Heart right ventricle (tissue), 16 donors: ENCODE measurements at regions not wholly inside any gene's neighbourhood (a gene's known extent, or its start where the extent isn't known, plus 50 kb on each side); places are given as distances from the start of the nearest gene placed in this dataset.
A peak's percentile ranks its signal among the peaks of the same experiment; 100 is the strongest.

Experiments used
- ATAC-seq, 8 donors: fragments of 200-7000 bp; cut with Tn5 transposase; one replicate each; pipeline ENCODE4 v1.9.1; 2020; ENCODE audit warnings: mild to moderate bottlenecking in 8 of 8, moderate library complexity in 8 of 8, moderate number of reproducible peaks in 1 of 8
- DNase-seq, 2 donors: peaks; one replicate each; pipeline ENCODE4 v3.0.0-alpha.2; 2020
- H3K27ac ChIP-seq, 10 donors: fragments of 200-600 bp; sonication (generic) in 2 of 10; one replicate each; pipeline versions ENCODE4 v1.5.0 to v1.8.0; 2020 to 2022; ENCODE audit warnings: mild to moderate bottlenecking in 3 of 10
- H3K27me3 ChIP-seq, 7 donors: fragments of 200-600 bp; one replicate each; pipeline ENCODE4 v1.8.0; 2021 to 2022; ENCODE audit warnings: mild to moderate bottlenecking in 2 of 7
- H3K36me3 ChIP-seq, 9 donors: fragments of 200-600 bp; sonication (generic) in 1 of 9; one replicate each; pipeline versions ENCODE4 v1.5.0 to v1.8.0; 2020 to 2022; ENCODE audit warnings: mild to moderate bottlenecking in 2 of 9
- H3K4me1 ChIP-seq, 9 donors: fragments of 200-600 bp; sonication (generic) in 1 of 9; one replicate each; pipeline versions ENCODE4 v1.5.0 to v1.8.0; 2020 to 2022; ENCODE audit warnings: mild to moderate bottlenecking in 4 of 9
- H3K4me3 ChIP-seq, 10 donors: fragments of 200-600 bp; sonication (generic) in 2 of 10; one replicate each; pipeline versions ENCODE4 v1.5.0 to v1.8.0; 2020 to 2022; ENCODE audit warnings: mild to moderate bottlenecking in 7 of 10, moderate library complexity in 2 of 10
- H3K9me3 ChIP-seq, 11 donors: fragments of 200-600 bp in 10 of 11; sonication (generic) in 2 of 11; one replicate each; pipeline versions ENCODE4 v1.5.0 to v1.8.0; 2013 to 2022; ENCODE audit warnings: mild to moderate bottlenecking in 2 of 11, control low read depth in 1 of 11, moderate library complexity in 1 of 11
- WGBS, 2 donors: extraction: QIAGEN DNeasy Blood & Tissue Kit; methylation state at CpG; one replicate each; pipeline ENCODE4 v1.1.7; 2013; ENCODE audit warnings: inconsistent platforms in 1 of 2; 5-methylcytosine and 5-hydroxymethylcytosine counted together
- intact Hi-C, 10 donors: fragments of 100-400 bp; cut with DNase I; formaldehyde crosslinking; loops; one replicate each; pipeline versions ENCODE4 v1.11.1 to v1.14.2; 2022
- TF ChIP-seq, protein P1 (sequence below), 9 donors: fragments of 200-600 bp; sonication (generic) in 2 of 9; IDR thresholded peaks; one replicate each; pipeline versions ENCODE4 v1.5.0 to v1.8.0; 2021 to 2022; ENCODE audit warnings: antibody characterized with exemption in 9 of 9, mild to moderate bottlenecking in 5 of 9, moderate library complexity in 1 of 9
- donor health status: Arrhythmogenic right ventricular cardiomyopathy.
- donor health status: ischemic (EF 13 %, LVEDD 7.1; RV severe dilation, severe dysfunction).
- donor health status: healthy with polysubstance abuse.
- donor health status: DM: no; HTN: yes; CAD: no.
- donor health status: DM: no; HTN: no; CAD: no.
- donor health status: ischemic (EF 25% LVEDD 6.9; RV normal size, moderate dysfunction).
- donor health status: ischemic (EF 25% LVEDD 5.7; RV mildly dilated, moderate dysfunction).
- donor health status: healthy.
- donor health status: DM: yes; HTN: yes; CAD: no.
- donor health status: Ischemic cardiomyopathy.
- donor health status: ischemic (EF 35%, LVEDD 5.7; RV mildly dilated, moderate dysfunction).
- donor health status: nonischemic (EF 11% LVEDD 7.7; RV severe dilation, severe dysfunction).
- donor health status: DM: yes; HTN: yes; CAD: no.
- donor health status: PGD.
- donor health status: ischemic (EF 29% LVEDD 5.4; RV normal size, mild dysfunction).
- donor health status: nonischemic (EF 23%, LVEDD 6.1; RV moderate dilation, normal function).

DNA sequence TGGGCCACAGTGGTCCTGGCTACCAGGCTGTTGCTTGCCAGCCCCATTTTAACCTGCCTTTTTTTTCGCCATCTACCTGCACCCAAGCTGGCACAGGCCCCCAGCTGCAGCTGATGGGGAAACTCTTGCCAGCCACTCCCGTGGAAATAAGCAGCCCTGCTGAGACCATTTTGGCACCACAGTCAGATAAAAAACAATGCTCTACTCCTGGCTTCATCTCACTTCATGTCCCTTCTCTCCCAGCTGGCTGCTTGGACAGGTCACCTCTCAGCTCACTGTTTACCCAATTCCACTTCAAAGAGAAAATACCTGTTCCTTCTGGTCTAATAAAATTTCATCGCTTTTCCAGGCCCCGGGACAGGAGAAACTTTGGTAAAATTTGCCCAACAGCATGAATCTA is 322.6 kb upstream of the SLC30A5 start:
- no peaks in the 10 kb centered on the region for H3K27me3 ChIP-seq
- H3K4me3 ChIP-seq, result no peak overlapping the region
- no peak for DNase-seq
- H3K9me3 ChIP-seq, result no peaks in the 10 kb centered on the region
- H3K27ac ChIP-seq, result no peak overlapping the region
- intact Hi-C loops, result no loop called here
- TF ChIP-seq, protein P1, sequence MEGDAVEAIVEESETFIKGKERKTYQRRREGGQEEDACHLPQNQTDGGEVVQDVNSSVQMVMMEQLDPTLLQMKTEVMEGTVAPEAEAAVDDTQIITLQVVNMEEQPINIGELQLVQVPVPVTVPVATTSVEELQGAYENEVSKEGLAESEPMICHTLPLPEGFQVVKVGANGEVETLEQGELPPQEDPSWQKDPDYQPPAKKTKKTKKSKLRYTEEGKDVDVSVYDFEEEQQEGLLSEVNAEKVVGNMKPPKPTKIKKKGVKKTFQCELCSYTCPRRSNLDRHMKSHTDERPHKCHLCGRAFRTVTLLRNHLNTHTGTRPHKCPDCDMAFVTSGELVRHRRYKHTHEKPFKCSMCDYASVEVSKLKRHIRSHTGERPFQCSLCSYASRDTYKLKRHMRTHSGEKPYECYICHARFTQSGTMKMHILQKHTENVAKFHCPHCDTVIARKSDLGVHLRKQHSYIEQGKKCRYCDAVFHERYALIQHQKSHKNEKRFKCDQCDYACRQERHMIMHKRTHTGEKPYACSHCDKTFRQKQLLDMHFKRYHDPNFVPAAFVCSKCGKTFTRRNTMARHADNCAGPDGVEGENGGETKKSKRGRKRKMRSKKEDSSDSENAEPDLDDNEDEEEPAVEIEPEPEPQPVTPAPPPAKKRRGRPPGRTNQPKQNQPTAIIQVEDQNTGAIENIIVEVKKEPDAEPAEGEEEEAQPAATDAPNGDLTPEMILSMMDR (IDR thresholded peaks at IDR 0.05), result no peak
- peak in 3 of 8 donors; percentile 44 to 75 (median 62) for ATAC-seq
- H3K36me3 ChIP-seq, result no peaks in the 10 kb centered on the region
- WGBS, 2 donors, result 70 to 75% methylated on average over 4 of the region's 4 CpGs
- H3K4me1 ChIP-seq, result peaks cover 0 to 10% (median 0%) of the 10 kb centered on the region in 9 donors

- Histone ChIP-seq H3K4me1 (peaks cover 0 to 10% (median 0%) of the 10 kb centered on the region in 9 donors), H3K36me3 (no peaks in the 10 kb centered on the region), H3K27ac (no peak overlapping the region), H3K9me3 (no peaks in the 10 kb centered on the region), H3K4me3 (no peak overlapping the region), H3K27me3 (no peaks in the 10 kb centered on the region)
- 29 to 30% methylated on average over 3 of the region's 3 CpGs for WGBS, 2 donors
- intact Hi-C loops, result no loop called here
- ATAC-seq (no peak), DNase-seq (no peak)
- TF ChIP-seq, protein P1 (IDR thresholded peaks at IDR 0.05), result no peak
Observed at GRCh38 chr5:68771732-68772131, 322.1 kb upstream of the SLC30A5 start.

DNA sequence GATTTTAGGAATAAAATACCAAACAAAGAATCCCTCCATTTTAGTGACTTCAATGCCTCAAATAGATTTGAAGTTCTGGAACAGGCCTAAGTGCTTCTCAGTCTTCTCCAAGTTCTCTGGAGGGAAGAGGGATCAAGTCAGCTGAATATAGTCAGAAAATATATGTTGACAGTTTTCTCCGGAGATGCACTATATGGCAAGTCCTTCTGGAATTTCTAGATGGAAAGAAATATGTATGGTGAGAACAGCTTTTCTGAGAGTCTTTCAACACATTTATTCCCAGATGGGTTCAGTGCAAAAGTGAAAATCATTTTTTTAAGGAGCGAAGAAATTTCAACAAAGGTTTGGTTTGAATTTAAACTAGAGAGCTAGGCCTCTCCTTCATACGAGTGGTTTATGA is 317.4 kb upstream of the SLC30A5 start:
- H3K4me1 ChIP-seq, result peaks cover 0 to 3% (median 0%) of the 10 kb centered on the region in 9 donors
- TF ChIP-seq, protein P1 (IDR thresholded peaks at IDR 0.05), result no peak
- WGBS, 2 donors, result 85 to 88% methylated on average over 3 of the region's 3 CpGs
- no peaks in the 10 kb centered on the region for H3K36me3 ChIP-seq
- H3K4me3 ChIP-seq, result no peak overlapping the region
- intact Hi-C loops, result no loop called here
- no peak overlapping the region for H3K27ac ChIP-seq
- H3K9me3 ChIP-seq, result no peaks in the 10 kb centered on the region
- no peak for DNase-seq
- no peaks in the 10 kb centered on the region for H3K27me3 ChIP-seq
- ATAC-seq, result no peak

DNA sequence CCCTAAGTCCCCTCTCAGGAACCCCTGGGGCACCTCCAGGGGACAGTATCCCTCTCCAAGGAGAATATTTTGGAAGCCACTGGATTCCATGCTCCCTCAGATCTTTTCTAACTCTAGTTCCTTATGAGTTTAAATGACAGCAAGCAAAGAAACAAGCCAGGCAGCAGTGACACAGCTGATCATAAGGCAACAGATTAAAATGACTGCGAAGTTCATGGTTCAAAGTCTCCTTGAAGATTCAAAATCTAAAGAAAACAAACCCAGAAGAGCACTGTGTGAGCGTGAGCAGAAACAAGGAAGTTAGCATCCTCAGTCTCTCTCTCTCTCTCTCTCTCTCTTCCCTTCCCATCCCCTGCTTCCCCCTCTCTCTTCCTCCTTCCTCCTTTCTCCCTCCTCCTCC is 316.7 kb upstream of the SLC30A5 start:
- Histone ChIP-seq H3K4me3 (no peak overlapping the region), H3K36me3 (no peaks in the 10 kb centered on the region), H3K9me3 (no peaks in the 10 kb centered on the region), H3K27ac (no peak overlapping the region), H3K27me3 (no peaks in the 10 kb centered on the region), H3K4me1 (no peaks in the 10 kb centered on the region)
- no peak for ATAC-seq
- WGBS, 2 donors, result 60 to 69% methylated on average over 2 of the region's 2 CpGs
- no peak for DNase-seq
- intact Hi-C loops, result no loop called here
- TF ChIP-seq, protein P1 (IDR thresholded peaks at IDR 0.05), result no peak

DNA sequence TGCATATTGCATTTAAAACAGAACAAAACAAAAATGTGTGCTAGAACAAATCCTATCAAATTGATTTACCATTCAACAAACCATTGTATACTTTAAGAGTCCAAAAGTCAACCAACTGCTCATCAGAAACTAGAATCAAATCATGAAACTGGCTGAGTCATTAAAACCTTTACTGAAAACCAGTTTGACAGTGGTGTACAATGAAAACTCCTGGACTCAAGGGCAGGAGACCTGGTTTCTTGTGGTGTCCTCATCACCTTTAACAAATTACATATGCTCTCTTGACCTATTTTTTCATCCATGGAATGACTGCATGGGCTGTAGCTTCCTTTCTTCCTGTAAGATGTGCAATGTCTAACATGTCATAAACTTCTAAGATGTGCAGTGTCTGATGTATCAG is 315.3 kb upstream of the SLC30A5 start:
- intact Hi-C loops, result no loop called here
- ATAC-seq, result no peak
- Histone ChIP-seq H3K27me3 (no peaks in the 10 kb centered on the region), H3K4me3 (no peak overlapping the region), H3K36me3 (no peaks in the 10 kb centered on the region), H3K4me1 (no peaks in the 10 kb centered on the region), H3K9me3 (no peaks in the 10 kb centered on the region), H3K27ac (no peak overlapping the region)
- TF ChIP-seq, protein P1 (IDR thresholded peaks at IDR 0.05), result no peak
- DNase-seq, result no peak
